H1 (cell line): ENCODE measurements at regions not wholly inside any gene's neighbourhood (a gene's known extent, or its start where the extent isn't known, plus 50 kb on each side); places are given as distances from the start of the nearest gene placed in this dataset.

Experiments used
- CTCF ChIA-PET: fragments of 300-600 bp; sonication (Branson Sonifier 250); formaldehyde crosslinking; loops from one replicate; lab custom pipeline; 2021; ENCODE audit not compliant: partially characterized antibody; lab: Charles Lee
- POLR2A ChIA-PET: fragments of 300-600 bp; sonication (Branson Sonifier 250); formaldehyde crosslinking; loops from one replicate; lab custom pipeline; 2021; ENCODE audit warnings: inconsistent platforms; ENCODE audit not compliant: partially characterized antibody; lab: Charles Lee
- DNase-seq, 2 experiments: peaks; one replicate each; pipeline versions ENCODE4 v3.0.0 to v3.0.0-alpha.2; 2010 to 2022; ENCODE audit warnings: low spot score in 2 of 2, low read depth in 1 of 2, mixed read lengths in 1 of 2
- FAIRE-seq: peaks from 2 replicates; lab custom pipeline; 2011; peaks lifted over from hg19 to GRCh38; lab: Jason Lieb, UNC
- H2AFZ ChIP-seq: 2 replicates; pipeline ENCODE4 v1.8.1; 2012; ENCODE audit warnings: low read length, inconsistent platforms
- H2AK5ac ChIP-seq: 2 replicates; pipeline ENCODE4 v1.6.1; 2013; ENCODE audit warnings: low read depth, low read length
- H2BK120ac ChIP-seq: replicated peaks from 2 replicates; pipeline ENCODE3; 2013; ENCODE audit warnings: low read depth, low read length, inconsistent platforms
- H2BK12ac ChIP-seq: 2 replicates; pipeline ENCODE4 v1.6.1; 2013; ENCODE audit warnings: low read depth, low read length
- H2BK15ac ChIP-seq: 2 replicates; pipeline ENCODE4 v1.6.1; 2013; ENCODE audit warnings: low read length
- H2BK20ac ChIP-seq: 2 replicates; pipeline ENCODE4 v1.6.1; 2013; ENCODE audit warnings: low read length
- H2BK5ac ChIP-seq: 2 replicates; pipeline ENCODE4 v1.6.1; 2013; ENCODE audit warnings: low read depth, low read length
- H3K14ac ChIP-seq: 2 replicates; pipeline ENCODE4 v1.6.1; 2013; ENCODE audit warnings: inconsistent platforms; ENCODE audit not compliant: insufficient read length
- H3K18ac ChIP-seq: 2 replicates; pipeline ENCODE4 v1.6.1; 2013; ENCODE audit warnings: low read length; ENCODE audit errors: extremely low read depth
- H3K23ac ChIP-seq: 2 replicates; pipeline ENCODE4 v1.6.1; 2013; ENCODE audit warnings: inconsistent platforms; ENCODE audit not compliant: insufficient read length
- H3K23me2 ChIP-seq: 2 replicates; pipeline ENCODE4 v1.6.1; 2013; ENCODE audit warnings: low read depth, low read length
- H3K27ac ChIP-seq: 2 replicates; pipeline ENCODE4 v1.6.1; 2011; ENCODE audit warnings: low read depth, low read length, inconsistent platforms
- H3K27me3 ChIP-seq, 4 experiments: replicated peaks in 1 of 4; 1 replicate in 1 of 4; 2 replicates in 3 of 4; pipeline versions ENCODE4 v1.6.1 to v1.8.1; 2011 to 2013; ENCODE audit warnings: low read length in 3 of 4, mild to moderate bottlenecking in 3 of 4, inconsistent platforms in 2 of 4, mixed read lengths in 2 of 4, moderate library complexity in 1 of 4; ENCODE audit not compliant: control insufficient read depth in 3 of 4, insufficient read depth in 3 of 4; ENCODE audit errors: extremely low read depth in 1 of 4
- H3K36me3 ChIP-seq, 4 experiments: 2 replicates each; pipeline versions ENCODE4 v1.6.1 to v1.8.1; 2011 to 2013; ENCODE audit warnings: mild to moderate bottlenecking in 4 of 4, low read length in 3 of 4, moderate library complexity in 2 of 4, control low read depth in 1 of 4, inconsistent platforms in 1 of 4; ENCODE audit not compliant: insufficient read depth in 4 of 4, control insufficient read depth in 2 of 4
- H3K4ac ChIP-seq: replicated peaks from 2 replicates; pipeline ENCODE3; 2013; ENCODE audit warnings: low read length, low read depth, mixed read lengths, inconsistent platforms; ENCODE audit not compliant: insufficient read length
- H3K4me1 ChIP-seq, 4 experiments: replicated peaks in 1 of 4; 1 replicate in 1 of 4; 2 replicates in 3 of 4; pipeline versions ENCODE4 v1.6.1 to v1.8.1; 2011 to 2013; ENCODE audit warnings: low read length in 3 of 4, inconsistent platforms in 2 of 4, mixed read lengths in 1 of 4; ENCODE audit not compliant: insufficient read depth in 4 of 4, control insufficient read depth in 3 of 4
- H3K4me2 ChIP-seq, 2 experiments: 2 replicates each; pipeline versions ENCODE4 v1.6.1 to v1.8.1; 2011 to 2013; ENCODE audit warnings: low read depth in 2 of 2, low read length in 2 of 2, control low read depth in 1 of 2, inconsistent platforms in 1 of 2, mild to moderate bottlenecking in 1 of 2; ENCODE audit not compliant: insufficient read depth in 1 of 2
- H3K4me3 ChIP-seq, 4 experiments: fragments of 200-600, 300-600 bp in 1 of 4; sonication (generic), shearing (Covaris generic), sonication (Bioruptor Twin) in 1 of 4; 2 replicates each; pipeline versions ENCODE4 v1.5.1 to v1.8.1; 2011 to 2016; ENCODE audit warnings: low read length in 4 of 4, low read depth in 3 of 4, control low read depth in 2 of 4, inconsistent platforms in 2 of 4, mild to moderate bottlenecking in 2 of 4, mixed read lengths in 1 of 4, moderate library complexity in 1 of 4; ENCODE audit not compliant: insufficient read depth in 2 of 4; ENCODE audit errors: extremely low read depth in 1 of 4
- H3K56ac ChIP-seq: replicated peaks from 2 replicates; pipeline ENCODE3; 2013; ENCODE audit warnings: low read depth, mild to moderate bottlenecking, mixed read lengths, low read length, inconsistent platforms; ENCODE audit not compliant: insufficient read length
- H3K79me1 ChIP-seq: 2 replicates; pipeline ENCODE4 v1.6.1; 2013; ENCODE audit warnings: low read depth, low read length, control low read depth
- H3K79me2 ChIP-seq, 2 experiments: 2 replicates each; pipeline versions ENCODE4 v1.6.1 to v1.8.1; 2012 to 2013; ENCODE audit warnings: low read length in 2 of 2, mild to moderate bottlenecking in 2 of 2, inconsistent platforms in 1 of 2; ENCODE audit not compliant: insufficient read depth in 2 of 2, control insufficient read depth in 1 of 2
- H3K9ac ChIP-seq, 4 experiments: replicated peaks in 1 of 4; 1 replicate in 1 of 4; 2 replicates in 3 of 4; pipeline versions ENCODE4 v1.6.1 to v1.8.1; 2011 to 2013; ENCODE audit warnings: low read depth in 3 of 4, low read length in 3 of 4, control low read depth in 2 of 4, mild to moderate bottlenecking in 2 of 4, moderate library complexity in 2 of 4, inconsistent platforms in 1 of 4; ENCODE audit errors: extremely low read depth in 1 of 4
- H3K9me3 ChIP-seq, 2 experiments: 2 replicates each; pipeline versions ENCODE4 v1.6.1 to v1.8.1; 2012 to 2013; ENCODE audit warnings: mild to moderate bottlenecking in 2 of 2, moderate library complexity in 2 of 2, control low read depth in 1 of 2, inconsistent platforms in 1 of 2, low read depth in 1 of 2, low read length in 1 of 2, mixed read lengths in 1 of 2; ENCODE audit not compliant: insufficient read depth in 2 of 2
- H4K20me1 ChIP-seq, 2 experiments: replicated peaks in 1 of 2; 2 replicates each; pipeline versions ENCODE3 to v1.8.1; 2011 to 2013; ENCODE audit warnings: inconsistent platforms in 2 of 2, low read length in 2 of 2, mild to moderate bottlenecking in 1 of 2; ENCODE audit not compliant: insufficient read depth in 2 of 2, control insufficient read depth in 1 of 2
- H4K5ac ChIP-seq: 2 replicates; pipeline ENCODE4 v1.6.1; 2013; ENCODE audit warnings: low read length, low read depth, mixed read lengths, inconsistent platforms; ENCODE audit not compliant: insufficient read length
- H4K8ac ChIP-seq: 2 replicates; pipeline ENCODE4 v1.8.0; 2013; ENCODE audit warnings: mild to moderate bottlenecking, moderate library complexity, low read length, inconsistent platforms; ENCODE audit not compliant: insufficient read depth; ENCODE audit errors: extremely low read depth
- H4K91ac ChIP-seq: replicated peaks from 2 replicates; pipeline ENCODE3; 2013; ENCODE audit warnings: low read length, mixed read lengths, inconsistent platforms; ENCODE audit not compliant: insufficient read length
- BRCA1 ChIP-seq: IDR thresholded peaks from 2 replicates; pipeline ENCODE4 v1.6.1; 2012; ENCODE audit warnings: low read depth, low read length, improper control_type of control experiment
- CBX5 ChIP-seq: fragments of 300-800, 300-1000 bp; sonication (generic); IDR thresholded peaks from 2 replicates; pipeline ENCODE4 v1.7.1; 2016; ENCODE audit warnings: antibody characterized with exemption, low read length, low read depth
- EGR1 ChIP-seq: IDR thresholded peaks from 2 replicates; pipeline ENCODE4 v1.6.1; 2011; ENCODE audit warnings: low read depth, low read length, borderline replicate concordance
- JUN ChIP-seq: IDR thresholded peaks from 2 replicates; pipeline ENCODE4 v1.6.1; 2011; ENCODE audit warnings: low read depth, mild to moderate bottlenecking, improper control_type of control experiment, low read length
- JUND ChIP-seq: IDR thresholded peaks from 2 replicates; pipeline ENCODE4 v1.6.1; 2011; ENCODE audit warnings: mild to moderate bottlenecking, improper control_type of control experiment, low read length
- KDM4A ChIP-seq: IDR thresholded peaks from one replicate; pipeline ENCODE4 v1.7.1; 2012; ENCODE audit warnings: low read depth, mild to moderate bottlenecking, moderate library complexity, low read length, inconsistent platforms; ENCODE audit not compliant: severe bottlenecking
- RNF2 ChIP-seq: fragments of 200-900, 300-1000 bp; sonication (generic); IDR thresholded peaks from 2 replicates; pipeline ENCODE4 v1.7.1; 2016; ENCODE audit warnings: borderline replicate concordance, low read depth, mild to moderate bottlenecking, antibody characterized with exemption, low read length; ENCODE audit not compliant: poor library complexity, severe bottlenecking; ENCODE audit errors: missing control alignments
- SAP30 ChIP-seq: fragments of 300-600 bp; sonication (generic); IDR thresholded peaks from 2 replicates; pipeline ENCODE4 v1.7.1; 2012; ENCODE audit warnings: low read length, moderate library complexity, mild to moderate bottlenecking, inconsistent platforms; ENCODE audit not compliant: insufficient read depth, insufficient replicate concordance
- SIX5 ChIP-seq: IDR thresholded peaks from 2 replicates; pipeline ENCODE4 v1.6.1; 2011; ENCODE audit warnings: mild to moderate bottlenecking, low read depth, low read length
- SUZ12 ChIP-seq: fragments of 200-600 bp; sonication (generic); IDR thresholded peaks from 2 replicates; pipeline ENCODE4 v1.6.1; 2012; ENCODE audit warnings: mild to moderate bottlenecking, inconsistent platforms, low read length, moderate library complexity, mixed read lengths
- TAF1 ChIP-seq: IDR thresholded peaks from 2 replicates; pipeline ENCODE4 v1.6.1; 2011; ENCODE audit warnings: mild to moderate bottlenecking, low read depth, low read length
- TBP ChIP-seq: IDR thresholded peaks from 2 replicates; pipeline ENCODE4 v1.6.1; 2011; ENCODE audit warnings: low read depth, low read length, improper control_type of control experiment
- TEAD4 ChIP-seq: IDR thresholded peaks from 2 replicates; pipeline ENCODE4 v1.6.1; 2012; ENCODE audit warnings: low read depth, low read length, inconsistent platforms, mixed read lengths
- whole genome bisulfite sequencing, 2 experiments: shearing (Covaris generic) in 1 of 2; methylation state at CpG; one replicate each; pipeline versions ENCODE4 v1.1.6 to v1.1.7; 2013 to 2015; ENCODE audit warnings: low lambda C conversion rate in 2 of 2, mixed read lengths in 2 of 2, inconsistent platforms in 1 of 2, low coverage in 1 of 2, missing lambda C conversion rate in 1 of 2; ENCODE audit not compliant: insufficient replicate concordance in 2 of 2, insufficient coverage in 1 of 2, insufficient read length in 1 of 2; ENCODE audit errors: extremely low coverage in 1 of 2, missing lambda C conversion rate in 1 of 2; 5-methylcytosine and 5-hydroxymethylcytosine counted together

GRCh38 chr1:29974316-29974724 lies 738.0 kb downstream of the PTPRU start:
- Histone ChIP-seq H3K79me1 (no peaks in the 10 kb centered on the region), H3K14ac (no peak overlapping the region), H2BK5ac (peak overlapping the region; percentile 92; the same call in 1 of the 2 replicates), H3K79me2 (no peaks in the 10 kb centered on the region), H4K5ac (peak overlapping the region; percentile 78), H3K56ac (no peak overlapping the region), H3K9ac (no peak overlapping the region), H3K27ac (peak overlapping the region; percentile 75; the same call in 1 of the 2 replicates), H2BK120ac (peak overlapping the region; percentile 86), H3K23ac (no peak overlapping the region), H3K27me3 (peaks cover 0 to 3% (median 0%) of the 10 kb centered on the region in 4 experiments; a peak in 2 of 7 replicates), H4K91ac (peak overlapping the region; percentile 84), H4K8ac (no peak overlapping the region), H3K18ac (peak overlapping the region; percentile 91; the same call in 1 of the 2 replicates), H3K4me3 (peak overlapping the region in 1 of 4 experiments; percentile 24; a peak in 1 of 8 replicates), H2BK20ac (0 out of 2 replicates have a peak overlapping the region, but pooled peaks have one; percentile 49), H3K4me1 (peaks cover 17 to 27% (median 21%) of the 10 kb centered on the region in 4 experiments; a peak in 6 of 7 replicates), H3K9me3 (peaks cover under 1 to 3% of the 10 kb centered on the region in 2 experiments; a peak in 3 of 4 replicates), H2BK12ac (peak overlapping the region; percentile 94; the same call in 1 of the 2 replicates), H3K4ac (no peak overlapping the region), H3K23me2 (no peaks in the 10 kb centered on the region; the same call in 1 of the 2 replicates), H3K36me3 (no peaks in the 10 kb centered on the region), H2BK15ac (no peak overlapping the region), H2AFZ (no peak overlapping the region), H4K20me1 (no peaks in the 10 kb centered on the region), H3K4me2 (peak overlapping the region; percentile 34 to 59), H2AK5ac (peak overlapping the region; percentile 95; the same call in 1 of the 2 replicates)
- DNase-seq, result peak in 1 of 2 experiments; percentile 64
- 15% methylated on average over 1 of the region's 1 CpG; no CpG with 5 or more reads in 1 of the 2 experiments for WGBS, 2 experiments
- POLR2A ChIA-PET, result interaction anchor here (0.6 kb wide), 1 partner anchor 30 kb away, joined by 3 read pairs; no protein-coding TSS in a partner anchor
- CTCF ChIA-PET, result interaction anchor here (1.0 kb wide), 1 partner anchor 70 kb away, joined by 3 read pairs; no protein-coding TSS in a partner anchor
- peak; percentile 55 for FAIRE-seq
- peak; percentile 88 for TF ChIP-seq TEAD4
- no peak for TF ChIP-seq EGR1
- no peak for TF ChIP-seq CBX5
- TF ChIP-seq JUND, result peak; percentile 97
- TF ChIP-seq SIX5, result no peak
- TF ChIP-seq RNF2, result no peak
- no peak for TF ChIP-seq TAF1
- TF ChIP-seq BRCA1, result no peak
- peak; percentile 99 for TF ChIP-seq JUN
- TF ChIP-seq SUZ12, result no peak
- no peak for TF ChIP-seq KDM4A
- no peak for TF ChIP-seq TBP
- TF ChIP-seq SAP30, result no peak
